ENCODE measurements at regions not wholly inside any gene's neighbourhood (a gene's known extent, or its start where the extent isn't known, plus 50 kb on each side); places are given as distances from the start of the nearest gene placed in this dataset.

DNA sequence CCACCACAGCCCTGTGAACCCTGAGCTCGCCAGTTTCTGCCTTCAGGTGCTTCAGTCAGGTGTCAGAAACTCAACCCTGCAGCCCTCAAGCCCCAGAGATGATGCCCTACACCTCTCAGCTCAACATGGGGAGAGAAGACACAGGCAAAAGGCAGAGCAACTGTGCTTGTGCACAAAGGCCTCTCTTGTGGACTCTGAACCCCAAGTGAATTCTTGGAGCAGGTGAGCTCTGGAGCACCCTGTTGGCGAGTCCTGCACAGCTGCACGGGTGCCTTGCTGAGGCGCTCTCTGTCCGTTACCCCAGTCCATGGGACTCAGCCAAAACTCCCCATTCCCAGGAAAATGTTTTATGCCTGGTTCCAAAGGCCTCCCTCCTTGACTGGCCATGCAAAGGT is 197.0 kb downstream of the KLF13 start:
- TF ChIP-seq CTCF (IDR thresholded peaks at IDR 0.05) (no peak), EZH2 (IDR thresholded peaks at IDR 0.05; ENCODE audit: borderline replicate concordance, insufficient read depth, low read depth, low read length, poor library complexity, severe bottlenecking) (no peak)

Data from B cell (primary cell).